ENCODE measurements at regions not wholly inside any gene's neighbourhood (a gene's known extent, or its start where the extent isn't known, plus 50 kb on each side); places are given as distances from the start of the nearest gene placed in this dataset.

- Histone ChIP-seq H3K18ac (ENCODE audit: low read depth, low read length) (no peak overlapping the region), H4K91ac (ENCODE audit: insufficient read depth, low read depth, low read length) (no peak overlapping the region), H3K9ac (ENCODE audit: low read depth, low read length) (no peak overlapping the region), H3K56ac (ENCODE audit: extremely low read depth, insufficient read depth, low read length) (no peak overlapping the region), H4K20me1 (ENCODE audit: insufficient read depth, low read length) (no peaks in the 10 kb centered on the region), H2AFZ (replicated peaks; ENCODE audit: low read length, poor library complexity) (no peak overlapping the region), H3K9me1 (ENCODE audit: insufficient read depth, low read length) (peaks cover 4% of the 10 kb centered on the region), H3K4me3 (ENCODE audit: insufficient read depth, low read depth, low read length) (no peak overlapping the region), H2BK120ac (ENCODE audit: low read depth, low read length) (no peak overlapping the region), H3K9me3 (ENCODE audit: control insufficient read depth, insufficient read depth, low read length) (no peaks in the 10 kb centered on the region), H4K5ac (ENCODE audit: low read depth, low read length) (no peak overlapping the region), H3K27ac (ENCODE audit: insufficient read depth, low read length) (no peak overlapping the region), H2BK15ac (ENCODE audit: low read depth, low read length) (no peak overlapping the region), H3K4me1 (ENCODE audit: control insufficient read depth, insufficient read depth, low read length) (peaks cover 2% of the 10 kb centered on the region), H3K4me2 (ENCODE audit: low read depth, low read length) (no peak overlapping the region), H4K8ac (ENCODE audit: low read depth in 2 of 2, low read length in 2 of 2) (no peak overlapping the region), H3K23ac (ENCODE audit: low read depth, low read length) (no peak overlapping the region), H3K27me3 (ENCODE audit: control insufficient read depth, insufficient read depth, low read length) (no peaks in the 10 kb centered on the region), H3K36me3 (ENCODE audit: control insufficient read depth, insufficient read depth, low read length) (no peaks in the 10 kb centered on the region), H3K79me1 (ENCODE audit: low read depth in 1 of 2, low read length in 2 of 2) (no peaks in the 10 kb centered on the region), H2AK9ac (replicated peaks; ENCODE audit: low read depth, low read length, poor library complexity) (no peak overlapping the region), H3K4ac (ENCODE audit: low read depth, low read length) (no peak overlapping the region), H2BK20ac (ENCODE audit: low read depth, low read length) (no peak overlapping the region), H2BK5ac (ENCODE audit: low read depth, low read length, poor library complexity, severe bottlenecking) (no peak overlapping the region), H3K14ac (replicated peaks; ENCODE audit: low read depth, low read length) (no peak overlapping the region), H2AK5ac (ENCODE audit: low read depth, low read length) (no peak overlapping the region)
- no peak for ATAC-seq (ENCODE audit: low read depth)
- CTCF ChIA-PET: no interaction called here
- no TSS peak for BruUV-seq (replicated peaks)
- TF ChIP-seq NFE2L2 (IDR thresholded peaks at IDR 0.05; ENCODE audit: low read depth, low read length) (no peak), FOS (IDR thresholded peaks at IDR 0.05; ENCODE audit: low read depth, low read length) (no peak), RFX5 (IDR thresholded peaks at IDR 0.05; ENCODE audit: low read depth, low read length) (no peak), CHD1 (IDR thresholded peaks at IDR 0.05; ENCODE audit: low read depth, low read length) (no peak), MXI1 (IDR thresholded peaks at IDR 0.05; ENCODE audit: borderline replicate concordance, low read depth, low read length) (no peak), USF2 (IDR thresholded peaks at IDR 0.05; ENCODE audit: low read depth, low read length) (no peak), MAZ (IDR thresholded peaks at IDR 0.05; ENCODE audit: borderline replicate concordance, low read depth, low read length) (no peak), BHLHE40 (IDR thresholded peaks at IDR 0.05; ENCODE audit: low read depth, low read length) (no peak), MAFK (IDR thresholded peaks at IDR 0.05; ENCODE audit: low read depth, low read length) (no peak), ELK1 (IDR thresholded peaks at IDR 0.05; ENCODE audit: borderline replicate concordance, low read depth, low read length) (no peak), RAD21 (IDR thresholded peaks at IDR 0.05; ENCODE audit: low read length) (no peak), POLR2A (IDR thresholded peaks at IDR 0.05; ENCODE audit: low read depth, low read length) (no peak), RCOR1 (IDR thresholded peaks at IDR 0.05; ENCODE audit: insufficient replicate concordance, low read length) (no peak), CEBPB (IDR thresholded peaks at IDR 0.05; ENCODE audit: low read depth, low read length) (no peak), SMC3 (IDR thresholded peaks at IDR 0.05; ENCODE audit: low read depth, low read length) (no peak)
- DNase-seq: no peak
- dilution Hi-C loops (cut with HindIII; ENCODE audit: low sequenced_read_pairs, unreplicated experiment) (no loop called here), in situ Hi-C loops (cut with MboI; ENCODE audit: low sequenced_read_pairs) (no loop called here), intact Hi-C loops (cut with micrococcal nuclease) (no loop called here)
- POLR2A ChIA-PET (ENCODE audit: unreplicated experiment): no interaction called here
These were observed 124.9 kb upstream of the EEA1 start for GRCh38 chr12:93054021-93054420.

Measured in IMR-90 (cell line).